GM23248 (cell line): ENCODE measurements at regions not wholly inside any gene's neighbourhood (a gene's known extent, or its start where the extent isn't known, plus 50 kb on each side); places are given as distances from the start of the nearest gene placed in this dataset.

ENCODE experiments used
- EZH2 ChIP-seq: fragments of 200-600 bp; sonication (generic); IDR thresholded peaks from 2 replicates; pipeline ENCODE4 v1.6.1; 2018; ENCODE audit warnings: antibody characterized with exemption, mild to moderate bottlenecking; ENCODE audit not compliant: insufficient read depth, poor library complexity, severe bottlenecking
- EZH2phosphoT487 ChIP-seq: fragments of 200-600 bp; sonication (generic); IDR thresholded peaks from 2 replicates; pipeline ENCODE4 v1.6.1; 2018; ENCODE audit warnings: antibody characterized with exemption, moderate library complexity, mild to moderate bottlenecking, low read depth; ENCODE audit not compliant: insufficient read depth

DNA sequence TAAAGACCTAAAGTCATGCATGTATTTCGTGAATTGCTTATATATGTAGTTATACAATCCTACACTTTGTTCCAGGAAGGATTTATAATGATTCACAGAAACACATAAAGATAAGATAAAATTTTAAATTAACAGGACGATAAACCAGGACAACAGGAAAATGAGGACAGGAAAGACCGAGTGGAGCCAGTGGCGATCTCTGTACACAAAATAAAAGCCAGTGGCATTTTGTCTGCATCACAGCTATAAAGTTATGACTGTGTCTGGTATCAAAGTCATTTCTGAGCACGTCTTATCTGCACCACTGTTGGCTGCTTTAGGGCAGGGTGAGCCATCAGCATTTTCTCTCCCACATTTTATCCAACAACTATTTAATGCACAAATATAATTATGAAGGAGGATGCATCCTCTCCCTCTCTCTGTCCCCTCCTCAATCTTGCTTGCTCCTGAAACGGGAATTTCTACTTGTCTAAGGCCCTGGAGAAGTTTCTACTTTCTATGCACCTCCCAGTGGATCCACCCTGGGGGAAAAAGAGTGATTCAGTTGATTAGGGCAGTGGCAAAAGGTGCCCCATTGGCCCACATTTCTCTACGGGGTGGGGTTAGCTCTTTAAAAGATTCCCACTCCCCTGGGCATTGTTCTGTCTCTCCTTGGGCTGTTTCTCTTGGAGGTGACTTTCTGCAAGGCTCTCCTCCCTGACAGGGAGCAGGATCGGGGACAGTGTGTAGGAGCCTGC is 159.4 kb upstream of the UBE2E1 start:
- no peak for TF ChIP-seq EZH2phosphoT487
- no peak for TF ChIP-seq EZH2
